HEK293 (cell line): ENCODE measurements at regions not wholly inside any gene's neighbourhood (a gene's known extent, or its start where the extent isn't known, plus 50 kb on each side); places are given as distances from the start of the nearest gene placed in this dataset.

Experiments used
- ATF2 ChIP-seq: fragments of 450-650 bp; formaldehyde crosslinking; IDR thresholded peaks from 2 replicates; pipeline ENCODE4 v1.5.1; 2016; ENCODE audit warnings: missing biosample characterization, missing genetic modification characterization, low read depth
- CTCF ChIP-seq: fragments of 450-650 bp; formaldehyde crosslinking; IDR thresholded peaks from 2 replicates; pipeline ENCODE4 v1.5.1; 2016; ENCODE audit warnings: missing biosample characterization, missing genetic modification characterization
- KLF17 ChIP-seq: fragments of 450-650 bp; formaldehyde crosslinking; IDR thresholded peaks from 2 replicates; pipeline ENCODE4 v1.5.1; 2016; ENCODE audit warnings: missing biosample characterization, missing genetic modification characterization
- KLF9 ChIP-seq: fragments of 450-650 bp; formaldehyde crosslinking; IDR thresholded peaks from 2 replicates; pipeline ENCODE4 v1.5.1; 2016; ENCODE audit warnings: missing biosample characterization, missing genetic modification characterization, low read depth
- YY1 ChIP-seq: fragments of 450-650 bp; formaldehyde crosslinking; IDR thresholded peaks from 2 replicates; pipeline ENCODE4 v1.5.1; 2018; ENCODE audit warnings: missing biosample characterization, missing genetic modification characterization
- ZNF239 ChIP-seq: fragments of 450-650 bp; formaldehyde crosslinking; IDR thresholded peaks from 2 replicates; pipeline ENCODE4 v1.5.1; 2016; ENCODE audit warnings: missing biosample characterization, missing genetic modification characterization
- ZNF391 ChIP-seq: fragments of 450-650 bp; formaldehyde crosslinking; IDR thresholded peaks from 2 replicates; pipeline ENCODE4 v1.5.1; 2016; ENCODE audit warnings: low read depth, missing biosample characterization, missing genetic modification characterization, borderline replicate concordance
- ZNF423 ChIP-seq: fragments of 450-650 bp; formaldehyde crosslinking; IDR thresholded peaks from 2 replicates; pipeline ENCODE4 v1.5.1; 2016; ENCODE audit warnings: missing biosample characterization, missing genetic modification characterization
- ZNF561 ChIP-seq: fragments of 450-650 bp; IDR thresholded peaks from 2 replicates; pipeline ENCODE4 v1.5.1; 2018; ENCODE audit warnings: missing biosample characterization, missing genetic modification characterization, borderline replicate concordance
- ZNF747 ChIP-seq: fragments of 450-650 bp; formaldehyde crosslinking; IDR thresholded peaks from 2 replicates; pipeline ENCODE4 v1.5.1; 2016; ENCODE audit warnings: missing biosample characterization, missing genetic modification characterization

- no peak for TF ChIP-seq CTCF (tag by site-specific recombination)
- no peak for TF ChIP-seq ZNF391 (tag by site-specific recombination)
- TF ChIP-seq ZNF561 (tag by site-specific recombination), result no peak
- TF ChIP-seq YY1 (tag by site-specific recombination), result no peak
- TF ChIP-seq ZNF423 (tag by site-specific recombination), result no peak
- TF ChIP-seq ATF2 (tag by site-specific recombination), result no peak
- TF ChIP-seq KLF9 (tag by site-specific recombination), result no peak
- TF ChIP-seq KLF17 (tag by site-specific recombination), result no peak
- TF ChIP-seq ZNF239 (tag by site-specific recombination), result no peak
- no peak for TF ChIP-seq ZNF747 (tag by site-specific recombination)
These were observed 96.3 kb downstream of the LSM5 start for GRCh38 chr7:32393861-32394260.
